D721Med (cell line): ENCODE measurements at regions not wholly inside any gene's neighbourhood (a gene's known extent, or its start where the extent isn't known, plus 50 kb on each side); places are given as distances from the start of the nearest gene placed in this dataset.

Experiments used
- DNase-seq: peaks from one replicate; pipeline ENCODE4 v3.0.0; 2011; ENCODE audit warnings: low spot score; ENCODE audit not compliant: insufficient read length
- FAIRE-seq: peaks from 2 replicates; lab custom pipeline; 2011; peaks lifted over from hg19 to GRCh38; lab: Jason Lieb, UNC
- CTCF ChIP-seq: IDR thresholded peaks from 2 replicates; pipeline ENCODE4 v1.5.1; 2012; ENCODE audit warnings: mild to moderate bottlenecking, control low read depth; ENCODE audit not compliant: insufficient read depth; ENCODE audit errors: missing control alignments

- DNase-seq (no peak), FAIRE-seq (no peak)
- TF ChIP-seq CTCF: no peak
These were observed 52.0 kb upstream of the GADD45A start for GRCh38 chr1:67632811-67633655.

DNA sequence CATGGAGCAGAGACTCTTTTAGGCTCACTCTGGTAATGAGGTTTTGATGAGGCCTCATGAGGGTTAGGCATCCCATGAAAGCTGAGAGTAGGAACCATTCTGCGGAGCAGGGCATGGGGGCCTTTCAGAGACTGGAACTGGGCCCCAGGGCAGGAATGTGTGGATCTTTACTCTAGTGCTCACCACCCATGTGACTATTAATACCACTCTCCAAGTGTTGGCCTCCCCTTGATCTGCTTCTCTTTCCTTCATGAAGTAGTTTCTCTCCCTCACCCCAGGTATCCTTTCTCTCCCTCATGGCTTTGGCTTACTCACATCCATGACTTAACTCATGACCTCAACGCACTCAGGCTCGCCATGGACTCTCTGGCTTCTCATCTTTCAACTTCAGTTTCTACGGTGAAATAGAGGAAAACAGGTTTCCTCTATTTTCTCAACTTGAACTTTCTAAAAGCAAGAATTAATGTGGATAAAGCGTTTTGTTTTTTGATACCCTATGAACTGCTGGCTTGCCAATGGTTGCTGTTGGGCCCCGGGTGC lies 50.5 kb upstream of the GADD45A start:
- no peak for DNase-seq
- FAIRE-seq: no peak
- TF ChIP-seq CTCF: no peak

- no peak for TF ChIP-seq CTCF
- FAIRE-seq: no peak
- DNase-seq: no peak
These were observed 49.8 kb upstream of the GADD45A start for GRCh38 chr1:67635055-67635809.
